ENCODE measurements at regions not wholly inside any gene's neighbourhood (a gene's known extent, or its start where the extent isn't known, plus 50 kb on each side); places are given as distances from the start of the nearest gene placed in this dataset.
A peak's percentile ranks its signal among the peaks of the same experiment; 100 is the strongest.

GRCh38 chr2:9144046-9144445 is 62.6 kb upstream of the ASAP2 start:
- Histone ChIP-seq H3K9ac (ENCODE audit: low read length) (no peak overlapping the region), H3K27me3 (ENCODE audit: insufficient read depth, low read length) (no peaks in the 10 kb centered on the region), H3K9me3 (ENCODE audit: low read length) (no peaks in the 10 kb centered on the region), H2AFZ (ENCODE audit: low read length) (no peak overlapping the region), H4K20me1 (ENCODE audit: insufficient read depth, low read length) (no peaks in the 10 kb centered on the region), H3K4me2 (ENCODE audit: low read length) (no peak overlapping the region), H3K36me3 (ENCODE audit: insufficient read depth, low read length) (no peaks in the 10 kb centered on the region), H3K4me1 (ENCODE audit: insufficient read depth, low read length, severe bottlenecking) (peaks cover 4% of the 10 kb centered on the region), H3K27ac (ENCODE audit: low read depth, low read length, poor library complexity, severe bottlenecking) (no peak overlapping the region), H3K9me2 (ENCODE audit: low read depth, low read length) (no peaks in the 10 kb centered on the region), H3K79me2 (ENCODE audit: insufficient read depth, low read length) (no peaks in the 10 kb centered on the region), H3F3A (ENCODE audit: insufficient read depth, low read length) (no peaks in the 10 kb centered on the region), H3K4me3 (ENCODE audit: low read depth, low read length, poor library complexity, severe bottlenecking) (no peak overlapping the region)
- no peak for TF ChIP-seq CTCF (IDR thresholded peaks at IDR 0.05; ENCODE audit: low read length)
- TF ChIP-seq EZH2 (IDR thresholded peaks at IDR 0.05; ENCODE audit: borderline replicate concordance, low read length), result no peak

GRCh38 chr2:9143264-9143815 is 63.3 kb upstream of the ASAP2 start:
- Histone ChIP-seq H3K9ac (ENCODE audit: low read length) (no peak overlapping the region), H3K4me1 (ENCODE audit: insufficient read depth, low read length, severe bottlenecking) (peaks cover 4% of the 10 kb centered on the region), H3K27ac (ENCODE audit: low read depth, low read length, poor library complexity, severe bottlenecking) (no peak overlapping the region), H3K27me3 (ENCODE audit: insufficient read depth, low read length) (no peaks in the 10 kb centered on the region), H2AFZ (ENCODE audit: low read length) (no peak overlapping the region), H3K4me3 (ENCODE audit: low read depth, low read length, poor library complexity, severe bottlenecking) (no peak overlapping the region), H3K9me2 (ENCODE audit: low read depth, low read length) (no peaks in the 10 kb centered on the region), H3F3A (ENCODE audit: insufficient read depth, low read length) (no peaks in the 10 kb centered on the region), H3K9me3 (ENCODE audit: low read length) (no peaks in the 10 kb centered on the region), H4K20me1 (ENCODE audit: insufficient read depth, low read length) (no peaks in the 10 kb centered on the region), H3K4me2 (ENCODE audit: low read length) (no peak overlapping the region), H3K36me3 (ENCODE audit: insufficient read depth, low read length) (no peaks in the 10 kb centered on the region), H3K79me2 (ENCODE audit: insufficient read depth, low read length) (no peaks in the 10 kb centered on the region)
- TF ChIP-seq CTCF (IDR thresholded peaks at IDR 0.05; ENCODE audit: low read length) (no peak), EZH2 (IDR thresholded peaks at IDR 0.05; ENCODE audit: borderline replicate concordance, low read length) (no peak)

GRCh38 chr2:9142551-9143263 is 63.9 kb upstream of the ASAP2 start:
- H4K20me1 ChIP-seq (ENCODE audit: insufficient read depth, low read length), result no peaks in the 10 kb centered on the region
- no peaks in the 10 kb centered on the region for H3K9me2 ChIP-seq (ENCODE audit: low read depth, low read length)
- H3K27me3 ChIP-seq (ENCODE audit: insufficient read depth, low read length), result no peaks in the 10 kb centered on the region
- H3K27ac ChIP-seq (ENCODE audit: low read depth, low read length, poor library complexity, severe bottlenecking), result no peak overlapping the region
- no peaks in the 10 kb centered on the region for H3K36me3 ChIP-seq (ENCODE audit: insufficient read depth, low read length)
- H3F3A ChIP-seq (ENCODE audit: insufficient read depth, low read length), result no peaks in the 10 kb centered on the region
- TF ChIP-seq CTCF (IDR thresholded peaks at IDR 0.05; ENCODE audit: low read length), result peak; percentile 92
- no peak for TF ChIP-seq EZH2 (IDR thresholded peaks at IDR 0.05; ENCODE audit: borderline replicate concordance, low read length)
- H3K4me1 ChIP-seq (ENCODE audit: insufficient read depth, low read length, severe bottlenecking), result peaks cover 4% of the 10 kb centered on the region
- H3K9me3 ChIP-seq (ENCODE audit: low read length), result no peaks in the 10 kb centered on the region
- H3K4me2 ChIP-seq (ENCODE audit: low read length), result 0 out of 2 replicates have a peak overlapping the region, but pooled peaks have one; percentile 10
- H3K4me3 ChIP-seq (ENCODE audit: low read depth, low read length, poor library complexity, severe bottlenecking), result no peak overlapping the region
- H3K79me2 ChIP-seq (ENCODE audit: insufficient read depth, low read length), result no peaks in the 10 kb centered on the region
- no peak overlapping the region for H3K9ac ChIP-seq (ENCODE audit: low read length)
- no peak overlapping the region for H2AFZ ChIP-seq (ENCODE audit: low read length)
